HCT116 (cell line): ENCODE measurements at regions not wholly inside any gene's neighbourhood (a gene's known extent, or its start where the extent isn't known, plus 50 kb on each side); places are given as distances from the start of the nearest gene placed in this dataset.

ENCODE experiments used
- ATAC-seq: fragments of 200-7000 bp; cut with Tn5 transposase; 2 replicates; pipeline ENCODE4 v1.9.1; 2020; ENCODE audit warnings: mild to moderate bottlenecking, moderate library complexity
- BruUV-seq: library from RNA; stranded (reverse); fragments of 400-500 nt; replicated peaks from 2 replicates; lab custom pipeline; 2021; lab: Mats Ljungman, UMichigan
- CTCF ChIA-PET: fragments of 300-600 bp; sonication (Branson Sonifier 250); formaldehyde crosslinking; loops from one replicate; lab custom pipeline; 2021; ENCODE audit warnings: antibody characterized with exemption; lab: Charles Lee
- POLR2A ChIA-PET: fragments of 300-600, 350-600 bp; sonication (Branson Sonifier 250); formaldehyde crosslinking; loops from one replicate; lab custom pipeline; 2021; ENCODE audit warnings: antibody characterized with exemption; lab: Charles Lee
- RAD21 ChIA-PET, 2 experiments: fragments of 300-600 bp; sonication (Branson Sonifier 250); formaldehyde crosslinking; loops; one replicate each; lab custom pipeline; 2023; ENCODE audit warnings: low total read pairs in 2 of 2; ENCODE audit not compliant: uncharacterized antibody in 2 of 2, unreplicated experiment in 2 of 2, low non-redundant PET in 1 of 2; lab: Charles Lee
- DNase-seq: peaks from one replicate; pipeline ENCODE4 v3.0.0-alpha.2; 2010; ENCODE audit warnings: low read depth, low spot score
- H2AFZ ChIP-seq: fragments of 200-600 bp; shearing (Covaris generic), sonication (generic); 2 replicates; pipeline ENCODE4 v1.6.1; 2017; ENCODE audit warnings: low read depth, mixed run types, mixed read lengths, antibody characterized with exemption, low read length; ENCODE audit not compliant: poor library complexity, severe bottlenecking
- H3K27ac ChIP-seq: 2 replicates; pipeline ENCODE4 v1.5.1; 2012; ENCODE audit warnings: low read depth, low read length
- H3K27me3 ChIP-seq: fragments of 200-600 bp; sonication (generic); 2 replicates; pipeline ENCODE4 v1.6.1; 2016; ENCODE audit warnings: mixed run types, low read length, mixed read lengths; ENCODE audit not compliant: insufficient read depth
- H3K36me3 ChIP-seq, 2 experiments: fragments of 200-500 bp in 1 of 2; fragments of 200-600 bp in 1 of 2; sonication (Bioruptor generic) in 1 of 2; sonication (generic) in 1 of 2; 2 replicates each; pipeline versions ENCODE4 v1.5.1 to v1.6.1; 2014 to 2016; ENCODE audit warnings: low read length in 2 of 2, inconsistent platforms in 1 of 2, mixed read lengths in 1 of 2, mixed run types in 1 of 2; ENCODE audit not compliant: insufficient read depth in 2 of 2, control insufficient read depth in 1 of 2
- H3K4me1 ChIP-seq, 2 experiments: fragments of 200-600 bp in 1 of 2; sonication (generic) in 1 of 2; 2 replicates each; pipeline versions ENCODE4 v1.5.1 to v1.6.1; 2012 to 2017; ENCODE audit warnings: low read length in 2 of 2, inconsistent platforms in 1 of 2, mild to moderate bottlenecking in 1 of 2, mixed read lengths in 1 of 2, mixed run types in 1 of 2, moderate library complexity in 1 of 2; ENCODE audit not compliant: insufficient read depth in 2 of 2, control insufficient read depth in 1 of 2
- H3K4me2 ChIP-seq: fragments of 200-600 bp; sonication (generic); 2 replicates; pipeline ENCODE4 v1.6.1; 2017; ENCODE audit warnings: mixed run types, low read length, mixed read lengths
- H3K4me3 ChIP-seq, 2 experiments: fragments of 200-600 bp in 1 of 2; sonication (generic) in 1 of 2; replicated peaks in 1 of 2; 2 replicates each; pipeline ENCODE4 v1.5.1; 2011 to 2016; ENCODE audit warnings: low read length in 2 of 2, control low read depth in 1 of 2, low read depth in 1 of 2, mild to moderate bottlenecking in 1 of 2, mixed read lengths in 1 of 2, mixed run types in 1 of 2
- H3K79me2 ChIP-seq: fragments of 200-600 bp; sonication (generic); 2 replicates; pipeline ENCODE4 v1.6.1; 2017; ENCODE audit warnings: mild to moderate bottlenecking, mixed run types, low read length, moderate library complexity, mixed read lengths; ENCODE audit not compliant: insufficient read depth
- H3K9ac ChIP-seq: fragments of 200-600 bp; sonication (generic); 2 replicates; pipeline ENCODE4 v1.6.1; 2016; ENCODE audit warnings: low read length, mixed read lengths
- H3K9me2 ChIP-seq: fragments of 200-600 bp; sonication (generic), shearing (Covaris generic); 2 replicates; pipeline ENCODE4 v1.6.1; 2017; ENCODE audit warnings: mixed run types, mild to moderate bottlenecking, moderate library complexity; ENCODE audit not compliant: insufficient read depth
- H3K9me3 ChIP-seq, 2 experiments: fragments of 200-500 bp in 1 of 2; fragments of 200-600 bp in 1 of 2; sonication (Bioruptor generic) in 1 of 2; sonication (generic) in 1 of 2; 2 replicates each; pipeline ENCODE4 v1.6.1; 2014 to 2017; ENCODE audit warnings: low read length in 2 of 2, mixed read lengths in 2 of 2, inconsistent platforms in 1 of 2, low read depth in 1 of 2, mild to moderate bottlenecking in 1 of 2, mixed run types in 1 of 2, moderate library complexity in 1 of 2; ENCODE audit not compliant: control insufficient read depth in 1 of 2, insufficient read depth in 1 of 2
- H4K20me1 ChIP-seq: fragments of 200-600 bp; sonication (generic), shearing (Covaris generic); 2 replicates; pipeline ENCODE4 v1.6.1; 2017; ENCODE audit warnings: mixed run types, mild to moderate bottlenecking, moderate library complexity; ENCODE audit not compliant: insufficient read depth
- CBX3 ChIP-seq: IDR thresholded peaks from 2 replicates; pipeline ENCODE4 v1.6.1; 2012; ENCODE audit warnings: low read depth
- CEBPB ChIP-seq: IDR thresholded peaks from 2 replicates; pipeline ENCODE4 v1.6.1; 2012; ENCODE audit warnings: low read depth
- EGR1 ChIP-seq: IDR thresholded peaks from 2 replicates; pipeline ENCODE4 v1.6.1; 2012; ENCODE audit warnings: low read depth
- ELF1 ChIP-seq: IDR thresholded peaks from 2 replicates; pipeline ENCODE4 v1.6.1; 2012; ENCODE audit warnings: low read depth, borderline replicate concordance
- EZH2 ChIP-seq: fragments of 200-600 bp; sonication (generic); IDR thresholded peaks from 2 replicates; pipeline ENCODE4 v1.6.1; 2017; ENCODE audit warnings: antibody characterized with exemption, mixed run types
- EZH2phosphoT487 ChIP-seq: fragments of 200-600 bp; IDR thresholded peaks from 2 replicates; pipeline ENCODE4 v1.6.1; 2018; ENCODE audit warnings: antibody characterized with exemption, borderline replicate concordance
- FOSL1 ChIP-seq: IDR thresholded peaks from 2 replicates; pipeline ENCODE4 v1.6.1; 2012; ENCODE audit warnings: low read depth
- JUND ChIP-seq: IDR thresholded peaks from 2 replicates; pipeline ENCODE4 v1.6.1; 2012
- POLR2A ChIP-seq: IDR thresholded peaks from 2 replicates; pipeline ENCODE4 v1.7.0; 2011; ENCODE audit warnings: borderline replicate concordance; ENCODE audit not compliant: insufficient read depth, insufficient read length; ENCODE audit errors: extremely low read depth
- RAD21 ChIP-seq: IDR thresholded peaks from 2 replicates; pipeline ENCODE4 v1.6.1; 2012; ENCODE audit warnings: low read depth, mild to moderate bottlenecking
- SIN3A ChIP-seq: IDR thresholded peaks from 2 replicates; pipeline ENCODE4 v1.6.1; 2012; ENCODE audit warnings: low read depth
- SP1 ChIP-seq: IDR thresholded peaks from 2 replicates; pipeline ENCODE4 v1.6.1; 2012; ENCODE audit warnings: low read depth
- SRF ChIP-seq: IDR thresholded peaks from 2 replicates; pipeline ENCODE4 v1.6.1; 2012; ENCODE audit warnings: low read depth
- YY1 ChIP-seq: IDR thresholded peaks from 2 replicates; pipeline ENCODE4 v1.6.1; 2011; ENCODE audit warnings: low read length, low read depth, moderate library complexity, mild to moderate bottlenecking; ENCODE audit not compliant: insufficient replicate concordance; ENCODE audit errors: extremely low read depth
- ZBTB33 ChIP-seq: IDR thresholded peaks from 2 replicates; pipeline ENCODE4 v1.6.1; 2011; ENCODE audit warnings: mild to moderate bottlenecking, low read length, moderate library complexity; ENCODE audit not compliant: insufficient replicate concordance; ENCODE audit errors: extremely low read depth
- ZNF274 ChIP-seq: fragments of 200-500 bp; sonication (Bioruptor generic); IDR thresholded peaks from 2 replicates; pipeline ENCODE4 v1.6.1; 2014; ENCODE audit warnings: mild to moderate bottlenecking, low read depth, low read length, inconsistent platforms
- intact Hi-C: fragments of 100-400 bp; cut with micrococcal nuclease; formaldehyde crosslinking; loops from 2 replicates; pipeline ENCODE4 v1.10.0; 2022
- TF ChIP-seq, protein P1 (sequence below): IDR thresholded peaks from 2 replicates; pipeline ENCODE4 v1.6.1; 2012
- TF ChIP-seq, protein P2 (sequence below): IDR thresholded peaks from 2 replicates; pipeline ENCODE4 v1.6.1; 2012; ENCODE audit warnings: low read depth

- ChIA-PET CTCF (no interaction called here), RAD21 (no interaction called here), POLR2A (no interaction called here)
- ATAC-seq (no peak), DNase-seq (no peak)
- BruUV-seq: no TSS peak
- Histone ChIP-seq H3K9ac (no peak overlapping the region), H3K36me3 (no peaks in the 10 kb centered on the region), H3K9me2 (no peaks in the 10 kb centered on the region), H3K4me2 (no peak overlapping the region), H3K9me3 (no peaks in the 10 kb centered on the region), H3K27ac (no peak overlapping the region), H3K79me2 (no peaks in the 10 kb centered on the region), H3K4me3 (no peak overlapping the region), H3K4me1 (no peaks in the 10 kb centered on the region), H4K20me1 (no peaks in the 10 kb centered on the region), H3K27me3 (peaks cover 15% of the 10 kb centered on the region), H2AFZ (no peak overlapping the region)
- intact Hi-C loops: no loop called here
- TF ChIP-seq EGR1: no peak
- no peak for TF ChIP-seq EZH2phosphoT487
- TF ChIP-seq, protein P1, sequence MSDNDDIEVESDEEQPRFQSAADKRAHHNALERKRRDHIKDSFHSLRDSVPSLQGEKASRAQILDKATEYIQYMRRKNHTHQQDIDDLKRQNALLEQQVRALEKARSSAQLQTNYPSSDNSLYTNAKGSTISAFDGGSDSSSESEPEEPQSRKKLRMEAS: no peak
- TF ChIP-seq ZBTB33: no peak
- TF ChIP-seq, protein P2, sequence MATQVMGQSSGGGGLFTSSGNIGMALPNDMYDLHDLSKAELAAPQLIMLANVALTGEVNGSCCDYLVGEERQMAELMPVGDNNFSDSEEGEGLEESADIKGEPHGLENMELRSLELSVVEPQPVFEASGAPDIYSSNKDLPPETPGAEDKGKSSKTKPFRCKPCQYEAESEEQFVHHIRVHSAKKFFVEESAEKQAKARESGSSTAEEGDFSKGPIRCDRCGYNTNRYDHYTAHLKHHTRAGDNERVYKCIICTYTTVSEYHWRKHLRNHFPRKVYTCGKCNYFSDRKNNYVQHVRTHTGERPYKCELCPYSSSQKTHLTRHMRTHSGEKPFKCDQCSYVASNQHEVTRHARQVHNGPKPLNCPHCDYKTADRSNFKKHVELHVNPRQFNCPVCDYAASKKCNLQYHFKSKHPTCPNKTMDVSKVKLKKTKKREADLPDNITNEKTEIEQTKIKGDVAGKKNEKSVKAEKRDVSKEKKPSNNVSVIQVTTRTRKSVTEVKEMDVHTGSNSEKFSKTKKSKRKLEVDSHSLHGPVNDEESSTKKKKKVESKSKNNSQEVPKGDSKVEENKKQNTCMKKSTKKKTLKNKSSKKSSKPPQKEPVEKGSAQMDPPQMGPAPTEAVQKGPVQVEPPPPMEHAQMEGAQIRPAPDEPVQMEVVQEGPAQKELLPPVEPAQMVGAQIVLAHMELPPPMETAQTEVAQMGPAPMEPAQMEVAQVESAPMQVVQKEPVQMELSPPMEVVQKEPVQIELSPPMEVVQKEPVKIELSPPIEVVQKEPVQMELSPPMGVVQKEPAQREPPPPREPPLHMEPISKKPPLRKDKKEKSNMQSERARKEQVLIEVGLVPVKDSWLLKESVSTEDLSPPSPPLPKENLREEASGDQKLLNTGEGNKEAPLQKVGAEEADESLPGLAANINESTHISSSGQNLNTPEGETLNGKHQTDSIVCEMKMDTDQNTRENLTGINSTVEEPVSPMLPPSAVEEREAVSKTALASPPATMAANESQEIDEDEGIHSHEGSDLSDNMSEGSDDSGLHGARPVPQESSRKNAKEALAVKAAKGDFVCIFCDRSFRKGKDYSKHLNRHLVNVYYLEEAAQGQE: no peak
- no peak for TF ChIP-seq ELF1
- no peak for TF ChIP-seq EZH2
- TF ChIP-seq SP1: no peak
- TF ChIP-seq JUND: no peak
- no peak for TF ChIP-seq RAD21
- no peak for TF ChIP-seq SIN3A
- TF ChIP-seq SRF: no peak
- TF ChIP-seq CEBPB: no peak
- no peak for TF ChIP-seq YY1
- no peak for TF ChIP-seq POLR2A
- no peak for TF ChIP-seq CBX3
- no peak for TF ChIP-seq FOSL1
- TF ChIP-seq ZNF274: no peak
Measured at GRCh38 chr3:61353382-61353781, 102.1 kb upstream of the FHIT start.
